RKO (cell line): ENCODE measurements at regions not wholly inside any gene's neighbourhood (a gene's known extent, or its start where the extent isn't known, plus 50 kb on each side); places are given as distances from the start of the nearest gene placed in this dataset.

Experiments
- DNase-seq: peaks from one replicate; pipeline ENCODE4 v3.0.0-alpha.2; 2016; ENCODE audit warnings: low spot score

GRCh38 chr12:66852091-66852490, 173.2 kb upstream of the GRIP1 start:
- DNase-seq, result no peak

GRCh38 chr12:66852765-66853164, 173.9 kb upstream of the GRIP1 start:
- DNase-seq, result no peak

DNA sequence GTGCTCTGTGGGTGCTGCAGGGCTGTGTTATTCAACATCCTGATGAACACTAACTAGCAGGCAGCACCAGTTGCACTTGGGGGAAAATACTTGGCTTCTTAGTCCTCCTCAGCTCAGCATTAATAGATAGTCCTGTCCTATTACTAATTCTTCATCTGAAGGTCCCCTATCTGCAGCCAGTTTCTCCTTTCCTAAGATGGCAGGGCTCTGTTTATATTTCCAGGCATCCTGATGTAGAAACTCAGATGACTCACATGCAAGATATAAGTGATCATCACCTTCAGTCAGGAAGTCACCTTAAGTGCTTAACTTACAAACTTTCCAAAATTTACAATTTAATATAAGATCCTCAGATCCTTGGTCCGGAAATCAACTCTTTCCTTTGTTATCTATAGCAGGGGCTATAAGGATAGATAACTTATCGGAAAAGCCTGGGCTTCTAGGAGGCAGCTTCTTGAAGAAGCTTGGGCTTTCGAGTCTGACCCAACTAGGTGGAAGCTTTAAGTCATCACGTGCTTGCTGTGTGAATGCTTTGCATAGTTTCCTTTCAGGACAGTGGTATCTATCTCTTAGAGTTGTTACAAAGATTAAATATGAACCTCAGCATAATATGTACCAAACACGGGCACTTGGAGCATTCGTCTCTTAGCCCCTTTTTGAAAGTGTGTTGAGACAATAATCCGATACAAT, 181.0 kb upstream of the GRIP1 start:
- no peak for DNase-seq

- DNase-seq, result peak; percentile 65
These were observed 182.2 kb upstream of the GRIP1 start for GRCh38 chr12:66860752-66861750.

DNA sequence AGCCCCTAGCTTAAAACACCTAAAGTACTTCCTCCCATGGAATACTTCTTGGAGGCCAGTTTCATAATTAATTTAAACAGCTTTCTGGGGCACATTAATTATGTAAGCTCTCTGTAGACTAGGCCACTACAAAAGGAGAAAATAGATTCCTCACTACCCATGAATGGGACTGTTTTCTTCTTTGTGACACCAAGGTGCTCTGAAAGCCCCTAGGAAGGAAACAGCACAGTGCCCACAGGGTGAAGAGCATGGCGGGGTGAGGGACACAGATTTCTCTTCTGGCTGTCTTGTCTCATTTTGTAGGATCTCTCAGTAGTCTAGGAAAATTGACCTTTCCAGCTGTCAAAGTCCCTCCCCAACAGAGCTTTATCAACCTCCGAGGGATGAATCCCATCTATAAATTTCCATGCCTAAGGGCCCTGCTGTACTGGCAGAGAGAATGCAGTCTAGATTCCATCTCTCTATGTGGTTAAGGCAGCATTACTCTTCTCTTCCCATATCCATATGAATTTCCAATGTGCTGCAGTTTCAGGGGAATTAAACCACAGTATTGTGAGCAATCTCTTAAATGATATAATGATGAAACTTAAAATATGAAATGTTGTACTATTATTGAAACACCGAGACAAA, 183.6 kb upstream of the GRIP1 start:
- DNase-seq, result no peak

GRCh38 chr12:66863276-66863675, 184.4 kb upstream of the GRIP1 start:
- DNase-seq, result no peak

- DNase-seq, result no peak
These were observed 199.0 kb upstream of the GRIP1 start for GRCh38 chr12:66877925-66878324.

DNA sequence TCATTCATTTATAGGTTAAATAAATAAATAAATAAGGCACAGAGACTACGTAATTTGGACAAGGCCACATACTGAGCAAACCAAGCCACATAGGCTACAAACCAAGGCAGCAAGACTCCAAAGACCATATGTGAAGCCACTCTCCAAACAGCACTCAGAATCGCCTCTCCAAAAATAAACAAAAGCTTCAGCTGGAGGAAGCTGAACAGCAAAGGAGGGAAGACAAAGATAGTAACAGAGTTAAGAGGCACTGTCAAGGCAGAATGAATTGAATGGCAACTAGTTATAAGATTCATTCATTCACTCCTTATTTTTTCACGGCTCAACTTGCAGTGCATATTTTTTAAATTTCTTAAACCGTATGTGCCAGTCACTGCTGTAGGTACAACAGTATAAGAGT, 200.5 kb upstream of the GRIP1 start:
- DNase-seq, result no peak

DNA sequence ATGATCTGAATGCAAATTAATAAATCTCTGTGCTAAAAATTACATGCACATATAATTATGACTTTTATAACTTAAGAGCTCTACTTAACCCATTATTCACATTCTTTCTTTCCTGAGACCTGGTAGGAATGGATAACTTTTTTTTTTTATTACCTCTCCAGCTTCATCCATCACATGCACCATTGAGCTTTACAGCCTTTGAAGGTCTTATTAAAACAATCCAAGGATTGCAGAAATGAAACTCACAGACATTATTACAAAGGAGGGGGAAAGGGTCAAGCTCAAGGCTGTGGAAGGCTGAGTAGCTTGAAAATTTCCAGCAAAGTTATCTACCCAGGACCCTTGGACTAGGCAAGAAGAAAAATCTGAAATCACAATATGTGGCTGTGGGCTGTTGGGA, 202.5 kb upstream of the GRIP1 start:
- DNase-seq, result no peak

DNA sequence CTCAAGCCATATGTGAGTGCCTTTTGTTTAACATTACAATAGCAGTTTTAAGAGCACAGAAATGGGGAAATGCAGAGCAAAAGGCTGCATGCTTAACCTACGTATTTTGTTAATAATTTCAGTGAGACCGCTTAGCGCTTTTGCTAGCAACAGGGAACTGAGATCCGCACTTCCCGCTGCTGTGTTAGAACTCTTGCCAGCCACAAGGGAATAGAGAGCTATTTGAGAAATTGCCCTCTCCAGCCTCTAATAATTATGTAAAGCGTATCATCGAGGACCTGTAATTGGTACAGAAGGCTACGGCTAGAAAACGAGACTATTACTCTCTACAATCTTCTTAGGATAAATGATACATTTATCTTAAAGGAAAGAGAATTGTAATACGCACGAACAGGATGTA, 205.2 kb upstream of the GRIP1 start:
- DNase-seq, result no peak

GRCh38 chr12:66885115-66885875, 206.4 kb upstream of the GRIP1 start:
- DNase-seq, result no peak

- no peak for DNase-seq
These were observed 217.9 kb upstream of the GRIP1 start for GRCh38 chr12:66896797-66897196.

DNA sequence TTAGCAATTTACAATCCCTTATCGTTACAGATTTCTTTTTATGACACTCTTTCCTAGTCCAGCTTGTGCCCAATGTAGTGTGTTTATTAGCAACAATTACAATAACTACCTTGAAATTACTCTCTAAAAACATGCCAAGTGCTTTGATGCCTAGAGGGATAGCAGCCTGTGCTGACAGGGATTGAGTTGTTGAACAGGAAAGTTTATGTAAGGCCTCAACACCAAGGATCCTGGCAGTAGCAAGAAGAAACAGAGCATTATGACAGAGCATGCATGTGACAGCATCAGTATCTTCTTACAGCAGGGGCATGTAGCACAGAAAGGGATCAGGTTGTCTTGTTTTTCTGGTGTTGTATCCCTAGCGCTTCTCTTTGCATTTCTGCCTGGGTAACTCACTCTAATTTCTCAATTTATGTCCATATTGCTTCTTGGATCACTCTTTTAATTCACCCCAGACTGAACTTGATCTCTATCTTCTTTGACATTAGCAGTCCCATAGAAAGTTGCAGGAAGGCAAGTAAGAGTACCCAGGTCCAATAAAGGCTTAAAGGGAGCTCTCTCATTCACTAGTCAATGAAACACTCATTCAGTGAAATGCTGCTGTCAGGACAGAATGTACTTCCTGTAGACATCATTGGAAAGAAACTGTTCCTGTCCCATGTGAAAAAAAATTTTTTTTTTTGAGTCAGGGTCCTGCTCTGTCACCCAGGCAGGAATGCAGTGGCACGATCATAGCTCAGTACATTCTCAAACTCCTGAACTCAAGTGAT, 220.0 kb upstream of the GRIP1 start:
- DNase-seq, result no peak

DNA sequence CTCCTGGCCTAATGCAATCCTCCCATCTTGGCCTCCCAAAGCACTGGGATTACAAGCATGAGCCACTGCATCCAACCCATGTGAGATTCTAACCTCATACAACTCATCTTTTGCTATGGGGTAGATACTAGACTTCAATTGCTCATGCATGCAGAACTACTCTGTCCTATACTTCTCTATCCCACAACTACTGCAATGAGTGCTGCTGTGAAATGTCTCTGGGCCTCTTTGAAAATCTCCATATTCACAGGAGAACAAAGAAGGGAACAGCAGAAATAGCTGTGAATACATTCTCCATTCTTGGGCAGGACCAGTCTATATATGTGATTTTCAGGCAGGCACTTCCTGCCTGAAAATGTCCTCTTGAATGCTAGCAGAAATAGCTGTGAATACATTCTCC, 220.7 kb upstream of the GRIP1 start:
- no peak for DNase-seq

GRCh38 chr12:66900616-66901015, 221.7 kb upstream of the GRIP1 start:
- no peak for DNase-seq

GRCh38 chr12:66901138-66901932, 222.5 kb upstream of the GRIP1 start:
- DNase-seq, result no peak

GRCh38 chr12:66902020-66902419, 223.1 kb upstream of the GRIP1 start:
- no peak for DNase-seq

GRCh38 chr12:66903782-66904396, 225.0 kb upstream of the GRIP1 start:
- DNase-seq, result peak; percentile 14

GRCh38 chr12:66905201-66905600, 226.3 kb upstream of the GRIP1 start:
- no peak for DNase-seq

- DNase-seq, result no peak
These were observed 231.6 kb upstream of the GRIP1 start for GRCh38 chr12:66910366-66910974.
